ENCODE measurements at regions not wholly inside any gene's neighbourhood (a gene's known extent, or its start where the extent isn't known, plus 50 kb on each side); places are given as distances from the start of the nearest gene placed in this dataset.

GRCh38 chr11:70747921-70748320 is 349.6 kb downstream of the CTTN start:
- Histone ChIP-seq H3K36me3 (ENCODE audit: control insufficient read depth, insufficient read depth, low read length) (no peaks in the 10 kb centered on the region), H3K27me3 (ENCODE audit: control insufficient read depth, insufficient read depth, low read length) (no peaks in the 10 kb centered on the region), H3K9ac (ENCODE audit: low read length) (no peak overlapping the region), H3K4me1 (ENCODE audit: control insufficient read depth, insufficient read depth, low read length) (peaks cover 10% of the 10 kb centered on the region), H3K9me3 (ENCODE audit: control insufficient read depth, low read length) (peaks cover 9% of the 10 kb centered on the region), H3K4me3 (ENCODE audit: low read length) (no peak overlapping the region)

GRCh38 chr11:70751142-70751734 is 352.9 kb downstream of the CTTN start:
- peaks cover 9% of the 10 kb centered on the region for H3K9me3 ChIP-seq (ENCODE audit: control insufficient read depth, low read length)
- H3K4me1 ChIP-seq (ENCODE audit: control insufficient read depth, insufficient read depth, low read length): peaks cover 5% of the 10 kb centered on the region
- H3K36me3 ChIP-seq (ENCODE audit: control insufficient read depth, insufficient read depth, low read length): no peaks in the 10 kb centered on the region
- H3K27me3 ChIP-seq (ENCODE audit: control insufficient read depth, insufficient read depth, low read length): no peaks in the 10 kb centered on the region
- no peak overlapping the region for H3K4me3 ChIP-seq (ENCODE audit: low read length)
- no peak overlapping the region for H3K9ac ChIP-seq (ENCODE audit: low read length)

- H3K4me1 ChIP-seq (ENCODE audit: control insufficient read depth, insufficient read depth, low read length): peaks cover 5% of the 10 kb centered on the region
- H3K36me3 ChIP-seq (ENCODE audit: control insufficient read depth, insufficient read depth, low read length): no peaks in the 10 kb centered on the region
- no peak overlapping the region for H3K4me3 ChIP-seq (ENCODE audit: low read length)
- no peak overlapping the region for H3K9ac ChIP-seq (ENCODE audit: low read length)
- peaks cover 8% of the 10 kb centered on the region for H3K9me3 ChIP-seq (ENCODE audit: control insufficient read depth, low read length)
- no peaks in the 10 kb centered on the region for H3K27me3 ChIP-seq (ENCODE audit: control insufficient read depth, insufficient read depth, low read length)
These were observed 357.3 kb downstream of the CTTN start for GRCh38 chr11:70755410-70756158.

- Histone ChIP-seq H3K9ac (ENCODE audit: low read length) (no peak overlapping the region), H3K9me3 (ENCODE audit: control insufficient read depth, low read length) (peaks cover under 1% of the 10 kb centered on the region), H3K27me3 (ENCODE audit: control insufficient read depth, insufficient read depth, low read length) (no peaks in the 10 kb centered on the region), H3K36me3 (ENCODE audit: control insufficient read depth, insufficient read depth, low read length) (no peaks in the 10 kb centered on the region), H3K4me3 (ENCODE audit: low read length) (no peak overlapping the region), H3K4me1 (ENCODE audit: control insufficient read depth, insufficient read depth, low read length) (peaks cover 5% of the 10 kb centered on the region)
These were observed 358.0 kb downstream of the CTTN start for GRCh38 chr11:70756341-70756740.

GRCh38 chr11:70756756-70757155 is 358.4 kb downstream of the CTTN start:
- peaks cover 5% of the 10 kb centered on the region for H3K4me1 ChIP-seq (ENCODE audit: control insufficient read depth, insufficient read depth, low read length)
- H3K27me3 ChIP-seq (ENCODE audit: control insufficient read depth, insufficient read depth, low read length): no peaks in the 10 kb centered on the region
- no peak overlapping the region for H3K9ac ChIP-seq (ENCODE audit: low read length)
- no peaks in the 10 kb centered on the region for H3K36me3 ChIP-seq (ENCODE audit: control insufficient read depth, insufficient read depth, low read length)
- H3K4me3 ChIP-seq (ENCODE audit: low read length): no peak overlapping the region
- no peaks in the 10 kb centered on the region for H3K9me3 ChIP-seq (ENCODE audit: control insufficient read depth, low read length)

GRCh38 chr11:70757241-70757640 is 358.9 kb downstream of the CTTN start:
- Histone ChIP-seq H3K9ac (ENCODE audit: low read length) (no peak overlapping the region), H3K9me3 (ENCODE audit: control insufficient read depth, low read length) (no peaks in the 10 kb centered on the region), H3K36me3 (ENCODE audit: control insufficient read depth, insufficient read depth, low read length) (no peaks in the 10 kb centered on the region), H3K27me3 (ENCODE audit: control insufficient read depth, insufficient read depth, low read length) (no peaks in the 10 kb centered on the region), H3K4me3 (ENCODE audit: low read length) (no peak overlapping the region), H3K4me1 (ENCODE audit: control insufficient read depth, insufficient read depth, low read length) (peaks cover 5% of the 10 kb centered on the region)

- Histone ChIP-seq H3K4me1 (ENCODE audit: control insufficient read depth, insufficient read depth, low read length) (peaks cover 5% of the 10 kb centered on the region), H3K27me3 (ENCODE audit: control insufficient read depth, insufficient read depth, low read length) (no peaks in the 10 kb centered on the region), H3K9me3 (ENCODE audit: control insufficient read depth, low read length) (no peaks in the 10 kb centered on the region), H3K36me3 (ENCODE audit: control insufficient read depth, insufficient read depth, low read length) (no peaks in the 10 kb centered on the region), H3K9ac (ENCODE audit: low read length) (no peak overlapping the region), H3K4me3 (ENCODE audit: low read length) (no peak overlapping the region)
These were observed 359.9 kb downstream of the CTTN start for GRCh38 chr11:70758206-70758605.

- Histone ChIP-seq H3K4me3 (ENCODE audit: low read length) (no peak overlapping the region), H3K36me3 (ENCODE audit: control insufficient read depth, insufficient read depth, low read length) (no peaks in the 10 kb centered on the region), H3K9me3 (ENCODE audit: control insufficient read depth, low read length) (no peaks in the 10 kb centered on the region), H3K4me1 (ENCODE audit: control insufficient read depth, insufficient read depth, low read length) (peaks cover 5% of the 10 kb centered on the region), H3K9ac (ENCODE audit: low read length) (no peak overlapping the region), H3K27me3 (ENCODE audit: control insufficient read depth, insufficient read depth, low read length) (no peaks in the 10 kb centered on the region)
These were observed 361.5 kb downstream of the CTTN start for GRCh38 chr11:70759846-70760245.

GRCh38 chr11:70760416-70761020 is 362.2 kb downstream of the CTTN start:
- Histone ChIP-seq H3K27me3 (ENCODE audit: control insufficient read depth, insufficient read depth, low read length) (no peaks in the 10 kb centered on the region), H3K4me3 (ENCODE audit: low read length) (no peak overlapping the region), H3K4me1 (ENCODE audit: control insufficient read depth, insufficient read depth, low read length) (peaks cover 3% of the 10 kb centered on the region), H3K9ac (ENCODE audit: low read length) (no peak overlapping the region), H3K36me3 (ENCODE audit: control insufficient read depth, insufficient read depth, low read length) (no peaks in the 10 kb centered on the region), H3K9me3 (ENCODE audit: control insufficient read depth, low read length) (no peaks in the 10 kb centered on the region)

- no peaks in the 10 kb centered on the region for H3K9me3 ChIP-seq (ENCODE audit: control insufficient read depth, low read length)
- H3K27me3 ChIP-seq (ENCODE audit: control insufficient read depth, insufficient read depth, low read length): no peaks in the 10 kb centered on the region
- no peaks in the 10 kb centered on the region for H3K36me3 ChIP-seq (ENCODE audit: control insufficient read depth, insufficient read depth, low read length)
- no peak overlapping the region for H3K4me3 ChIP-seq (ENCODE audit: low read length)
- H3K4me1 ChIP-seq (ENCODE audit: control insufficient read depth, insufficient read depth, low read length): no peaks in the 10 kb centered on the region
- no peak overlapping the region for H3K9ac ChIP-seq (ENCODE audit: low read length)
These were observed 363.0 kb downstream of the CTTN start for GRCh38 chr11:70761094-70761907.

- H3K9ac ChIP-seq (ENCODE audit: low read length): no peak overlapping the region
- no peak overlapping the region for H3K4me3 ChIP-seq (ENCODE audit: low read length)
- no peaks in the 10 kb centered on the region for H3K36me3 ChIP-seq (ENCODE audit: control insufficient read depth, insufficient read depth, low read length)
- no peaks in the 10 kb centered on the region for H3K4me1 ChIP-seq (ENCODE audit: control insufficient read depth, insufficient read depth, low read length)
- no peaks in the 10 kb centered on the region for H3K27me3 ChIP-seq (ENCODE audit: control insufficient read depth, insufficient read depth, low read length)
- H3K9me3 ChIP-seq (ENCODE audit: control insufficient read depth, low read length): no peaks in the 10 kb centered on the region
These were observed 363.6 kb downstream of the CTTN start for GRCh38 chr11:70761908-70762337.

GRCh38 chr11:70762810-70763209 is 364.5 kb downstream of the CTTN start:
- Histone ChIP-seq H3K4me1 (ENCODE audit: control insufficient read depth, insufficient read depth, low read length) (no peaks in the 10 kb centered on the region), H3K9me3 (ENCODE audit: control insufficient read depth, low read length) (no peaks in the 10 kb centered on the region), H3K36me3 (ENCODE audit: control insufficient read depth, insufficient read depth, low read length) (no peaks in the 10 kb centered on the region), H3K4me3 (ENCODE audit: low read length) (no peak overlapping the region), H3K9ac (ENCODE audit: low read length) (no peak overlapping the region), H3K27me3 (ENCODE audit: control insufficient read depth, insufficient read depth, low read length) (peaks cover under 1% of the 10 kb centered on the region)

Data from mucosa of stomach (tissue), 1 donor.